ENCODE measurements at regions not wholly inside any gene's neighbourhood (a gene's known extent, or its start where the extent isn't known, plus 50 kb on each side); places are given as distances from the start of the nearest gene placed in this dataset.

- TF ChIP-seq, protein P1, sequence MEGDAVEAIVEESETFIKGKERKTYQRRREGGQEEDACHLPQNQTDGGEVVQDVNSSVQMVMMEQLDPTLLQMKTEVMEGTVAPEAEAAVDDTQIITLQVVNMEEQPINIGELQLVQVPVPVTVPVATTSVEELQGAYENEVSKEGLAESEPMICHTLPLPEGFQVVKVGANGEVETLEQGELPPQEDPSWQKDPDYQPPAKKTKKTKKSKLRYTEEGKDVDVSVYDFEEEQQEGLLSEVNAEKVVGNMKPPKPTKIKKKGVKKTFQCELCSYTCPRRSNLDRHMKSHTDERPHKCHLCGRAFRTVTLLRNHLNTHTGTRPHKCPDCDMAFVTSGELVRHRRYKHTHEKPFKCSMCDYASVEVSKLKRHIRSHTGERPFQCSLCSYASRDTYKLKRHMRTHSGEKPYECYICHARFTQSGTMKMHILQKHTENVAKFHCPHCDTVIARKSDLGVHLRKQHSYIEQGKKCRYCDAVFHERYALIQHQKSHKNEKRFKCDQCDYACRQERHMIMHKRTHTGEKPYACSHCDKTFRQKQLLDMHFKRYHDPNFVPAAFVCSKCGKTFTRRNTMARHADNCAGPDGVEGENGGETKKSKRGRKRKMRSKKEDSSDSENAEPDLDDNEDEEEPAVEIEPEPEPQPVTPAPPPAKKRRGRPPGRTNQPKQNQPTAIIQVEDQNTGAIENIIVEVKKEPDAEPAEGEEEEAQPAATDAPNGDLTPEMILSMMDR (conservative IDR thresholded peaks at IDR 0.05; ENCODE audit: low read length), result no peak
- TF ChIP-seq EZH2phosphoT487 (IDR thresholded peaks at IDR 0.05; ENCODE audit: borderline replicate concordance, low read depth, low read length), result no peak
Measured at GRCh38 chr1:209420276-209420675, 163.2 kb upstream of the CAMK1G start.
